ENCODE measurements at regions not wholly inside any gene's neighbourhood (a gene's known extent, or its start where the extent isn't known, plus 50 kb on each side); places are given as distances from the start of the nearest gene placed in this dataset.
"Not testable (repeated sequence)": the region's sequence is repeated elsewhere in the genome, so short reads cannot be mapped to it uniquely, and the experiment has no call there.

GRCh38 chr4:63218856-63219255 lies 1190.4 kb downstream of the TECRL start:
- TF ChIP-seq, protein P1, sequence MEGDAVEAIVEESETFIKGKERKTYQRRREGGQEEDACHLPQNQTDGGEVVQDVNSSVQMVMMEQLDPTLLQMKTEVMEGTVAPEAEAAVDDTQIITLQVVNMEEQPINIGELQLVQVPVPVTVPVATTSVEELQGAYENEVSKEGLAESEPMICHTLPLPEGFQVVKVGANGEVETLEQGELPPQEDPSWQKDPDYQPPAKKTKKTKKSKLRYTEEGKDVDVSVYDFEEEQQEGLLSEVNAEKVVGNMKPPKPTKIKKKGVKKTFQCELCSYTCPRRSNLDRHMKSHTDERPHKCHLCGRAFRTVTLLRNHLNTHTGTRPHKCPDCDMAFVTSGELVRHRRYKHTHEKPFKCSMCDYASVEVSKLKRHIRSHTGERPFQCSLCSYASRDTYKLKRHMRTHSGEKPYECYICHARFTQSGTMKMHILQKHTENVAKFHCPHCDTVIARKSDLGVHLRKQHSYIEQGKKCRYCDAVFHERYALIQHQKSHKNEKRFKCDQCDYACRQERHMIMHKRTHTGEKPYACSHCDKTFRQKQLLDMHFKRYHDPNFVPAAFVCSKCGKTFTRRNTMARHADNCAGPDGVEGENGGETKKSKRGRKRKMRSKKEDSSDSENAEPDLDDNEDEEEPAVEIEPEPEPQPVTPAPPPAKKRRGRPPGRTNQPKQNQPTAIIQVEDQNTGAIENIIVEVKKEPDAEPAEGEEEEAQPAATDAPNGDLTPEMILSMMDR (conservative IDR thresholded peaks at IDR 0.05; ENCODE audit: low read depth, low read length), result no peak
- no peak overlapping the region for H3K4me3 ChIP-seq (ENCODE audit: low read length)
- no peak for DNase-seq (ENCODE audit: low read depth)

DNA sequence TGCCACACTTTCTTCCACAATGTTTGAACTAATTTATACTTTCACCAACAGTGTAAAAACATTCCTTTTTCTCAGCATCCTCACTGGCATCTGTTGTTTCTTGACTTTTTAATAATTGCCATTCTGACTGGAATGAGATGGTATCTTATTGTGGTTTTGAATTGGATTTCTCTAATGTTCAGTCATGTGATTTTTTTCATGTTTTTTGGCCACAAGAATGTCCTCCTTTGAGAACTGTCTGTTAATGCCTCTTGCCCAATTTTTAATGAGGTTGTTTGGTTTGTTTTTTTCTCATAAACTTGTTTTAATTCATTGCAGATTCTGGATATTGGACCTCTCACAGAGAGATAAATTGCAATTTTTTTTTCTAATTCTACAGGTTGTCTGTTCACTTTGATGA lies 1195.2 kb downstream of the TECRL start:
- no peak overlapping the region for H3K4me3 ChIP-seq (ENCODE audit: low read length)
- TF ChIP-seq, protein P1 (conservative IDR thresholded peaks at IDR 0.05; ENCODE audit: low read depth, low read length), result no peak
- no peak for DNase-seq (ENCODE audit: low read depth)

GRCh38 chr4:63211776-63212479 lies 1197.3 kb downstream of the TECRL start:
- H3K4me3 ChIP-seq (ENCODE audit: low read length), result no peak overlapping the region
- TF ChIP-seq, protein P1 (conservative IDR thresholded peaks at IDR 0.05; ENCODE audit: low read depth, low read length), result no peak
- peak; percentile 55 for DNase-seq (ENCODE audit: low read depth)

- TF ChIP-seq, protein P1 (conservative IDR thresholded peaks at IDR 0.05; ENCODE audit: low read depth, low read length), result no peak
- peak; percentile 24 for DNase-seq (ENCODE audit: low read depth)
- H3K4me3 ChIP-seq (ENCODE audit: low read length), result no peak overlapping the region
Observed at GRCh38 chr4:63211375-63211774, 1197.9 kb downstream of the TECRL start.

GRCh38 chr4:63193029-63193428 lies 1216.2 kb downstream of the TECRL start:
- H3K4me3 ChIP-seq (ENCODE audit: low read length); DNase-seq (ENCODE audit: low read depth): not testable (repeated sequence)

GRCh38 chr4:63171341-63171740 lies 1237.9 kb downstream of the TECRL start:
- H3K4me3 ChIP-seq (ENCODE audit: low read length), result no peak overlapping the region
- DNase-seq (ENCODE audit: low read depth), result peak; percentile 42
- TF ChIP-seq, protein P1 (conservative IDR thresholded peaks at IDR 0.05; ENCODE audit: low read depth, low read length), result no peak

DNA sequence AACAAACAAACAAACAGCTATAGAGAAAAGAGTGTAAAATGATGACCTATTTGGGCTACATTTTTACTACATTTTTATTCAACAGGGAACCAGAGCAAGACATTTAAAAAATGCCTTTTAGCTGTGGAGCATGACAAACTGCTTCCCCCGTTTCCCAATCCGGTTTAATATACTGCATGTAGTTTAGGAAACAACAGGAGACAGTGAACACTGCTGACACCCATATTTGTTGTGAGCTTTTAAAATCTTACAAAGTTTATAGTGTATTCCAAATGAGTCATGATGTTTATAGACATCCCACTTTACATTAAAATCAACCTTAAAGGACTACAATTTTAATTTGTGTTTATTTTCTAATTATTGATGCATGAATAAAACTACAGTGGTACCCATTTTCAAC lies 1238.3 kb downstream of the TECRL start:
- TF ChIP-seq, protein P1 (conservative IDR thresholded peaks at IDR 0.05; ENCODE audit: low read depth, low read length), result no peak
- DNase-seq (ENCODE audit: low read depth), result no peak
- no peak overlapping the region for H3K4me3 ChIP-seq (ENCODE audit: low read length)

Data from retinal pigment epithelial cell (primary cell).